GM10266 (cell line): ENCODE measurements at regions not wholly inside any gene's neighbourhood (a gene's known extent, or its start where the extent isn't known, plus 50 kb on each side); places are given as distances from the start of the nearest gene placed in this dataset.

Experiments
- DNase-seq: peaks from one replicate; pipeline ENCODE4 v3.0.0; 2012; ENCODE audit errors: extremely low spot score
- CTCF ChIP-seq: IDR thresholded peaks from 2 replicates; pipeline ENCODE4 v1.5.1; 2012; ENCODE audit warnings: mild to moderate bottlenecking, low read depth; ENCODE audit not compliant: control insufficient read depth, insufficient read depth; ENCODE audit errors: missing control alignments

- TF ChIP-seq CTCF = no peak
- no peak for DNase-seq
Observed at GRCh38 chr5:118565335-118565971, 422.9 kb downstream of the DTWD2 start.

- no peak for TF ChIP-seq CTCF
Observed at GRCh38 chr5:118561971-118562370, 426.4 kb downstream of the DTWD2 start.

GRCh38 chr5:118561235-118561634 lies 427.1 kb downstream of the DTWD2 start:
- no peak for DNase-seq
- TF ChIP-seq CTCF = no peak

More at GRCh38 chr5:118561971-118562370, 426.4 kb downstream of the DTWD2 start:
- no peak for DNase-seq

GRCh38 chr5:118558871-118559270 lies 429.5 kb downstream of the DTWD2 start:
- DNase-seq = no peak
- TF ChIP-seq CTCF = no peak

GRCh38 chr5:118557251-118557661 lies 431.1 kb downstream of the DTWD2 start:
- no peak for DNase-seq
- TF ChIP-seq CTCF = no peak

- TF ChIP-seq CTCF = no peak
- no peak for DNase-seq
Observed at GRCh38 chr5:118556792-118557191, 431.6 kb downstream of the DTWD2 start.

- no peak for TF ChIP-seq CTCF
- no peak for DNase-seq
Observed at GRCh38 chr5:118555727-118556126, 432.6 kb downstream of the DTWD2 start.
